HUES48 (cell line): ENCODE measurements at regions not wholly inside any gene's neighbourhood (a gene's known extent, or its start where the extent isn't known, plus 50 kb on each side); places are given as distances from the start of the nearest gene placed in this dataset.
A peak's percentile ranks its signal among the peaks of the same experiment; 100 is the strongest.

Source experiments
- H3K27ac ChIP-seq: one replicate; pipeline ENCODE4 v1.7.0; 2013; ENCODE audit warnings: low read depth, low read length, inconsistent platforms
- H3K27me3 ChIP-seq: 2 replicates; pipeline ENCODE4 v1.6.1; 2013; ENCODE audit warnings: mild to moderate bottlenecking, low read length; ENCODE audit not compliant: control insufficient read depth, insufficient read depth
- H3K36me3 ChIP-seq: 2 replicates; pipeline ENCODE4 v1.6.1; 2013; ENCODE audit warnings: low read length; ENCODE audit not compliant: control insufficient read depth, insufficient read depth
- H3K4me1 ChIP-seq: 2 replicates; pipeline ENCODE4 v1.6.1; 2013; ENCODE audit warnings: mild to moderate bottlenecking, low read length; ENCODE audit not compliant: control insufficient read depth, insufficient read depth
- H3K4me3 ChIP-seq: 2 replicates; pipeline ENCODE4 v1.5.1; 2013; ENCODE audit warnings: mild to moderate bottlenecking, low read depth, low read length
- H3K9ac ChIP-seq: 2 replicates; pipeline ENCODE4 v1.6.1; 2013; ENCODE audit warnings: mild to moderate bottlenecking, low read depth, low read length, moderate library complexity
- H3K9me3 ChIP-seq: 2 replicates; pipeline ENCODE4 v1.6.1; 2013; ENCODE audit warnings: low read length; ENCODE audit not compliant: control insufficient read depth, insufficient read depth

DNA sequence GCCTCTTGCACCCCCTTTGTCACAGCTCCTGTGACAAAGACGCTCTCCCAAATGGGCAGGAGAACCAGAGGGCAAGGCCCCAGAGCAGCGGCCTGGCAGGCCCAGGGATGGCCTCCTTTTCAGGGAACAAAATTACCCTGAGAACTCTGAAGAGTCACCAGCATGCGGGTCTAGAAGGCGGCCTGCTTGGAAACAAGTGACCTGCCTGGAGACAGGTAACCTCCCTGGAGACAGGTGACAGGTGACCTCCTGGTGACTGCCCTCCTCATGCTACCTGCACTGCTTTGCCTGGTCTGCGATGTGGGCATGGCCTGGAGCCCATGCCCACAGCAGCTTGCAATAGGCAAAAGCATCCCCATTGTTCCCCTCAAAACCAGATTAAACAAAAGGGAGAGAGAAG lies 86.5 kb upstream of the ZC3H12A start:
- Histone ChIP-seq H3K27ac (no peak overlapping the region), H3K4me1 (no peaks in the 10 kb centered on the region)

DNA sequence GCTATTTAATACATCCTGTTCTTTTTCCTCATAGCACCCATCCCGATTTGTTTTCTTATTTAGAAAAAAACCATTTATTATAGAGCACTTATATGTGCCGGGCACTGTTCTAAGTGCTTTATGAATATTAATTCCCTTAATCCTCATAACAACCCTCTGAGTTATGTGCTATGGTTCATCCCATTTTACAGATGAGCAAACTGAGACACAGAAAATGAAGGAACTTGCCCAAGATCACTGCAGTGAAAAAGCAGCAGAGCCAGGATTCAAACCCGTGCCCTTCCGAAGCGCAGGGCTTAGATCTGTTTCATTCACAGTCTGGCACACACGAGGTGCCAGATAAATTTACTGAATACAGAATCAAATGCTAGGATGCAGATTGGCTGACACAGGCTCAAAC lies 85.1 kb upstream of the ZC3H12A start:
- H3K4me3 ChIP-seq, result no peak overlapping the region
- no peak overlapping the region for H3K27ac ChIP-seq
- no peaks in the 10 kb centered on the region for H3K27me3 ChIP-seq
- H3K9ac ChIP-seq, result no peak overlapping the region
- no peaks in the 10 kb centered on the region for H3K4me1 ChIP-seq
- no peaks in the 10 kb centered on the region for H3K9me3 ChIP-seq
- no peaks in the 10 kb centered on the region for H3K36me3 ChIP-seq

More for the DNA sequence above, 86.5 kb upstream of the ZC3H12A start:
- H3K4me3 ChIP-seq, result no peak overlapping the region
- H3K9me3 ChIP-seq, result no peaks in the 10 kb centered on the region
- no peaks in the 10 kb centered on the region for H3K36me3 ChIP-seq
- H3K27me3 ChIP-seq, result no peaks in the 10 kb centered on the region
- H3K9ac ChIP-seq, result no peak overlapping the region

DNA sequence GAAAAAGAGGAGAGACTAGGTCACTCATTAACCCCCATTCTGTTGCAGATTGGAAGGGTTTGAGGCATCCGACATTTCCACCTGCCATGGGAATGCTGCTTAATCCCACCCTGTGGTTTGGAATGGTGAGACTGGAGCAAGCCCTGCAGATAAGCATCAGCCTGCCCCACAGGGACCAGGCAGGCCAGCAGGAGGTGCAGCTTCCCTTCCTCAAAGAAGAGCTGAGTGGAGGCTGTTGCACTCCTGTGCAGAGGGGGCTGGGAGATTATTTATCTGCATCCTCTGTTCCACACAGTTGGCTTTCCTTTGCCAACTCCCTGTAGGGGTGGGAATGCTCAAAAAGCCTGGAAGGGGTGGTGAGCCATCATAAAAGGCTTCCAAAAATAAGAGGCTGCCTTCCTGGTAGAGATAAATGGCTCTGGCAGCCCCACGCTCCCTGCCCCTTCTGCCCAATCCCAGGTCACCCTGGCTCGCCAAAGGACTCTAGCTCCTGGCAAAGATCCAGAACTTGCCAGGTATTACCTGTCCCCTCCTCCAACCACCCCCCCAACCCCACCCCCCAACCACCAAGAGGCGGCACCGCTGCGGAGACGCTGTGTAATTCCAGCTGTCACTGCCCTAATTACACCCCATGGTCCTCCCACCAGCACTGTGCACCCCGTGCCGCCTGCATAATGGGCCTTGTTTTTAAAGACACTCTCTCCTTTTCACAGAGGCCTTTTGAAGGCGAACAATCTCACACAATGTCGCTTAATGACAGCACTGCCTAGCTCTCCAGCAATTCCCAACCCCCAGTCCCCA lies 83.0 kb upstream of the ZC3H12A start:
- Histone ChIP-seq H3K9ac (no peak overlapping the region), H3K27ac (no peak overlapping the region), H3K27me3 (no peaks in the 10 kb centered on the region), H3K4me1 (peaks cover 10% of the 10 kb centered on the region), H3K4me3 (no peak overlapping the region), H3K9me3 (no peaks in the 10 kb centered on the region), H3K36me3 (no peaks in the 10 kb centered on the region)

GRCh38 chr1:37392051-37392450 lies 82.3 kb upstream of the ZC3H12A start:
- H3K27ac ChIP-seq, result no peak overlapping the region
- no peaks in the 10 kb centered on the region for H3K36me3 ChIP-seq
- H3K4me1 ChIP-seq, result peaks cover 10% of the 10 kb centered on the region
- H3K9me3 ChIP-seq, result no peaks in the 10 kb centered on the region
- no peak overlapping the region for H3K4me3 ChIP-seq
- H3K9ac ChIP-seq, result no peak overlapping the region
- H3K27me3 ChIP-seq, result no peaks in the 10 kb centered on the region

DNA sequence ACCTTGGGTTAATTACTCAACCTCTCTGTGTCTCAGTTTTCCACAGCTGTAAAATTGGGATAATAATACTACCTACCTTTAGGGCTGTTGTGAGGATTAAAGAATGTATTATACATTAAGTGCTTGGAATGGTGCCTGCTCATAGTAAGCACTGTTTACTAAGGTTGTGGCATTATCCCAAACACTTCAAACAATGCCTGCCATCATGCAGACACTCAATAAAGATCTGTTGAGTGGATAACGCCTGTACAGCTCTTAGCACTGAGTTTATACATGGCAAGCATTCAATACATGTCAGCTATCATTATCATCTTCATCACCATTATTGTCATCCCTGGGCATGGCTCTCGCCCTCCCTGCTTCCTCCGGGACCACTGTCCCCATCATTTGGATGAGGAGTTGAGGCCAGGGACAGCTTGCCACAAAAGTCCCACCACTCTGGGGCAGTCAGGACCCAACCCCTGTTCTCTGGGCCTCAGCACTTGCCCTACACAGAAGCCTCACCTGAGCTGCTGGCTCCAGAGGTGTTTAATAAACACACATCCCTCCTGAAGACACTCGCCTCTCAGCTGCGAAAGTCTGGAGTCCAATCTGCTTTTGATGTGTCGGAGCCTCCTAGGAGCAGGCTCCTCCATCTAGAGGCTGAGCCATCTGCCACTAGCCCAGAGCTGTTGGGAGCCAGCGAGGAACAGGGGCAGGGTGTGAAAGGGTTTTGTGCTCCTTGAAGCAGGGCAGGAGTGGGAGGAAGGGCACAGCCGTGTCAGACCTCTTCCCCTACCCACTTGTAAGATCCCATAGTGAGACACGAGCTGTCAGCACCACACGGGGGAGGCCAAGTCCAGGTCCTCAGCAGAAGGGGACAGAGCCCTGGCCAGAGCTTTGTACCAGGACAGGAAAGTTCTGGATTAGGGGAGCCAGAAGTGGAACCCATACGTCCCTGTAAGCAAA lies 80.9 kb upstream of the ZC3H12A start:
- no peak overlapping the region for H3K9ac ChIP-seq
- H3K4me3 ChIP-seq, result no peak overlapping the region
- H3K27me3 ChIP-seq, result no peaks in the 10 kb centered on the region
- H3K36me3 ChIP-seq, result no peaks in the 10 kb centered on the region
- no peak overlapping the region for H3K27ac ChIP-seq
- H3K9me3 ChIP-seq, result no peaks in the 10 kb centered on the region
- H3K4me1 ChIP-seq, result peaks cover 10% of the 10 kb centered on the region

- Histone ChIP-seq H3K9me3 (no peaks in the 10 kb centered on the region), H3K27me3 (no peaks in the 10 kb centered on the region), H3K36me3 (no peaks in the 10 kb centered on the region), H3K27ac (no peak overlapping the region), H3K9ac (no peak overlapping the region), H3K4me1 (peaks cover 10% of the 10 kb centered on the region), H3K4me3 (0 out of 2 replicates have a peak overlapping the region, but pooled peaks have one; percentile 13)
Observed at GRCh38 chr1:37394574-37395464, 79.6 kb upstream of the ZC3H12A start.

DNA sequence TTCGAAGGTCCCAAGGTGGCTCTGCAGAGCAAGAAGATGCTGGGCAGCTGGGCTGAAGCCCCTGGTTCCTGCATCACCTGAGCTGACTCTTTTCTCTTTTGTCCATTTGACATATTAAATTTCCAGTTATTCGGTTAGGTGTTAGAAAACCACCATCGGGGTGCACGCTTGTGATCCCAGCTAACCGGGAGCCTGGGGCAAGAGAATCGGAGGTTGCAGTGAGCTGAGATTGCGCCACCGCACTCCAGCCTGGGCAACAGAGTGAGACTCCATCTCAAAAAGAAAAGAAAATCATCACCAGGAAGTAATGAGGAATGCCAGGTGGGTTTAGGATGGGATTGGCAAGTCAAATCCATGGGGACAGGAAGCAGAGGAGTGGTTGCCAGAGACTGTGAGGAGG lies 76.3 kb upstream of the ZC3H12A start:
- no peak overlapping the region for H3K4me3 ChIP-seq

DNA sequence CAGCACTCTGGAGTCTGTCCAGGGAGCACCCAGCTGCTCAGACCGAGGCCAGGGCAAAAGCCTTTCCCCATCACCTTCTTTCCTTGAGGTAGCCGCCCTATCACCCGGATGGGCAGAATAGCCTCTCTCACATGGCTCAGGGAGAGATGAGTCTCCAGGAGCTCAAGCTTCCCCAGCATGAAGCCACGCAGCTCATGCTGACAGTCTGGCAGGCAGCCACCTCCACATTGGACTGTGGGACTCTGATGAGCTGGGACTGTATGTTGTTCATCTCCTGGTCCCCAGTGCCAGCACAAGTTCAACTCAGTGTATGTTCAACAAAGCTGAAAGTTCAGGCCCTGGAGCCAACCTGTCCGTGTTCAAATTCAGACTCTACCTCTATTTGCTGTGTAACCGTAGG lies 75.2 kb upstream of the ZC3H12A start:
- Histone ChIP-seq H3K27me3 (no peaks in the 10 kb centered on the region), H3K9ac (no peak overlapping the region), H3K4me1 (peaks cover 10% of the 10 kb centered on the region), H3K36me3 (no peaks in the 10 kb centered on the region), H3K27ac (no peak overlapping the region), H3K4me3 (no peak overlapping the region), H3K9me3 (no peaks in the 10 kb centered on the region)

More for the DNA sequence above, 76.3 kb upstream of the ZC3H12A start:
- Histone ChIP-seq H3K27ac (no peak overlapping the region), H3K36me3 (no peaks in the 10 kb centered on the region), H3K9ac (no peak overlapping the region), H3K4me1 (peaks cover 10% of the 10 kb centered on the region), H3K9me3 (no peaks in the 10 kb centered on the region), H3K27me3 (no peaks in the 10 kb centered on the region)

DNA sequence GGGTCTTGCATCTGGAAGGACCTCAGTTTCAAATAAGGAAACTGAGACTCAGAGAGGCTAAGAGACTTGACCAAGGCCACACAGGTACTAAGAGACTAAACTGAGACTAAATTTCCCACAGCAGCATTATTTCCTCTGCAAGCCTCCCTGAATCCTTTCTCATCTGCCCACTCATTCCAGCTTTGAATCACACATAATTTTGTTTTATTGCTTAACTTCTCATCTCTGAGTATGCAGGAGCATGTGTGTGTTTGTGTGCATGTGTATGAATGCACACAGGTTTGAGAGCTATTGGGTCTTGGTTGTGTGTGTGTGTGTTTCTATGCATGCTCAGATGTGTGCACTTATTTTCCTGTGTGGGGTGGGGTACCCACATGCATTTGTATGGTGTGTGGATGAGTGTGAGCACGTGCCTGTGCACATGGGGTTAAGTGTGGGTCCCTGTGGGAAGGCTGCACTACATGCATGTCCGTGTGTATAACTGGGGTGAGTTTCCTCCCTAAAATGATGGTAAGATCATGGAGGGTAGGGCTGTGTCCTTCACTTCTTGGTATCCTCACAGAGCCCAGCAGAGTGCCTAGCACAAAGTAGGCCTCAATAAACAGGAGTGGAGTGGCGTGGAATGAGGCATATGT lies 74.4 kb upstream of the ZC3H12A start:
- Histone ChIP-seq H3K4me1 (peaks cover 6% of the 10 kb centered on the region), H3K9ac (no peak overlapping the region), H3K27me3 (no peaks in the 10 kb centered on the region), H3K27ac (no peak overlapping the region), H3K4me3 (no peak overlapping the region), H3K9me3 (no peaks in the 10 kb centered on the region), H3K36me3 (no peaks in the 10 kb centered on the region)
